ENCODE measurements at regions not wholly inside any gene's neighbourhood (a gene's known extent, or its start where the extent isn't known, plus 50 kb on each side); places are given as distances from the start of the nearest gene placed in this dataset.
A peak's percentile ranks its signal among the peaks of the same experiment; 100 is the strongest.

DNA sequence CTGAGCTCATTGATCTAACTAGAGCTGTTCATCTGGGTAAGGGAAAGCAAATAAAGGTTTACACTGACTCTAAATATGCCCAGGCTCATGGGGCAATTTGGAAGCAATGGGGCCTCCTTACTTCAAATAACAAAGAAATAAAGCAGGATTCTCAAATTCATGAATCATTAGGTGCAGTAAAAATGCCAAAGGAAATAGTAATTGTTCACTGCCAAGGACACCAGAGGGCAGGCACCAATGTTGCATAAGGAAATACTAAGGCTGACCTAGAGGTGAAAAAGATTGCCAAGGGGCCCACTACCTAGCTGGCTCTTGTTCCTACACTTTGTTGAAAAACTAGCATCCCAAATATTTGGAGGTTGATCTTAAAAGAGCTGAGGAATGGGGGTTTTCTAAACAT, 1686.7 kb upstream of the MIR17HG start:
- no peak for DNase-seq

GRCh38 chr13:89673789-89674311, 1673.6 kb upstream of the MIR17HG start:
- no peak for DNase-seq

DNA sequence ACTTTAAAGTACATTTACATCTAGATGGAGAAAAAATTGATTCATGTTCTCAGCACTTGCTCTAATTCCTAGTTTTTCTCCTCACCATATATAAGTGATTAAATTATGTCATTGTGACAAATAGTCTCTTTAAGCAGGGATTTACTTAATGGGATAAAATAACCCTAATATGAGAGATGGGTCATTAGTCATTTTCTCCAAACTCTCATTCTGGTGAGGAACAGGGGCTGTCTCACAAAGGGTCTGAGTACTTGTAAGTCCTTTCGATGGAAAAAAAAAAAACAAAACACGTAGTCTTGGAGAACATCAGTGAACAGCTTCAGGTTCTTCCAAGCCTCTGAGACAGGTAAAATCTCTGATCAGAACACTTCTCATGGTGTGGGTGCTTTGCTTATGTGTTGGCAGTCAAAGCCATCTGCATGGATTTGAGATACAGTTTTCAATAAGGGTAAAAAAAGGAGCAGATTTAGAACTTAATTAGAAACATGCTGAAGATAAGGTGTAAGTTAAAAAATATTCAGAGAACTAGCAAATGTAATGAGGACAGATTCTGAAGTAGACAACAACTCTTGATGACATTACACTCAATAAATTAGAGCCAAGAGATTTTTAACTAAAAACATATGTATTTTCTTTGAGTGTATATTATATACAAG, 1668.9 kb upstream of the MIR17HG start:
- DNase-seq = no peak

GRCh38 chr13:89684896-89685295, 1662.6 kb upstream of the MIR17HG start:
- no peak for DNase-seq

DNA sequence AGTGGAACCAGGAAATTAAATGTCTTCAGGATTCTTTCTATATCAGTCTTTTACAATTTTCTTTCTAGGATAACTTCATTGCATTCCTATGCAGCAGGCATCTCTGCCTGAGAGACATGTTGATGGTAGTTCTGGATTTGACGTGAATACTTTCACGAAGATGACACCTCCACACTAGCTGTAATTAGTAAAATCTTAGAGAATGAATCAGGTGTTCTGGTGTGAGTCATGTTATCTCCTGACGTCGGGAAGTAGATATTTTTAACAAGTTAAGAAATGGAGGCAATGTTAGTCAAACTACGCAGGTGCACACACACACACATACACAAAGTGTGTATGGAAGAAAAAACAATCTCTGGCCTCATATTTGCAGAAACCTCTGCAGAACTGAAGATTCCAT, 1661.3 kb upstream of the MIR17HG start:
- DNase-seq = no peak

- peak; percentile 9 for DNase-seq
Observed at GRCh38 chr13:89687066-89687465, 1660.4 kb upstream of the MIR17HG start.

DNA sequence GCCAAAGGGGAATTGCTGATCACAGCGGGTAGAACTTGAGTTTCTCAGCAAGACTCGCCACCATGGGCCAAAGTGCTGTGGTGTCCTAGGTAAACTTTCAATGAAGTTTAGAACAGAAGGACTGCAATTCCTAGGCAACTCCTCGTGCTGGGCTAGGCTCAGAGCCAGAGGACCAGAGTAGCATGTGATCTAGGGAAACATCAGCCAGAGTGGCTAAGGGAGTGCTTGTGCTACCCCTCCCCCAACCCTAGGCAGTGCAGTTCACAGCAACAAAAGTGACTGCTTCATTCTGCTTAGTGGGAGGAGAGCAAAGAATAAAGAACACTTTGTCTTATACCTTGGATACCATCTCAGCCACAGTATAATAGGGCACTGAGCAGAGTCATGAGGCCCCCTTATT, 1658.6 kb upstream of the MIR17HG start:
- DNase-seq = no peak

GRCh38 chr13:89694451-89694850, 1653.0 kb upstream of the MIR17HG start:
- no peak for DNase-seq

DNA sequence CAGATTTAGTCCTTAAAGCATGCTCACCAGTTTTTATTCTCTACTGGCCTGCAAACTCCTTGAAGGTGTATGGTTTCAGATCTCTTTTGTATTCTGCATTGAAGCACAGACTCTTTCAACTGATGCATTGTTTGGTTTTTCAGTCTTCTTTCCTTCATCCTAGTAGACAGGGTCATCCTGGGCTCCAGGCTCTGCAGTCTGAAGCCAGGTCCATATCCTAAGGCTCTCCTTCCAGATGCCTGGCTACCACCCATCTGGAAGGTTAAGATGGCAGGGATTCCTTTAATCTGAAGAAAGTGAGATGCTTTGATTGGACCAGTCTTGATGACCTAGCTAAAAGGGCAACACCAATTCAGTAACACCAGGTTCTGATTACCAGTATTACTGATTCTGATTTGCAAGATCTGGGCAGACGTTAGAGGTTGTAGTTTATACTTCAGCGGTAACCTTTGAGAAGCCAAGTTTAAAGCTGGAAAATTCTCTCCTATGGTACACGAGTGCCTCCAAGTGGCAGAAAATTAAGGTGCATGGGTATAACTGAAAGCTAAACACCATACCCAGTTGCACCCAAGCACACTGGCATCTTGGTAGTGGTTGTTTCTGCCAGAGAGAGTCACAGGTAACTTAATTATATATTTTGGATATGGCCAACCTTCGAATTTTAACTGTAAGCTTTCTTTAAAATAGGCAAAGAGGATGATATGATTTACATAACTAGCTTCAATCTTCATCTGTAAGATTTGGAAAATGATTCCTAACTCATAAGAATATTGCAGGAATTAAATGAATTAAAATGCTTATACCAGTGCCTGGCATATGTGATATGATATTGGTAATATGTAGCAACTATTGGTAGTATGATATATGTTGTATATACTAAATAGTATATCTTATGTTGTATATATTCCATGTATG, 1651.9 kb upstream of the MIR17HG start:
- DNase-seq = peak; percentile 24

DNA sequence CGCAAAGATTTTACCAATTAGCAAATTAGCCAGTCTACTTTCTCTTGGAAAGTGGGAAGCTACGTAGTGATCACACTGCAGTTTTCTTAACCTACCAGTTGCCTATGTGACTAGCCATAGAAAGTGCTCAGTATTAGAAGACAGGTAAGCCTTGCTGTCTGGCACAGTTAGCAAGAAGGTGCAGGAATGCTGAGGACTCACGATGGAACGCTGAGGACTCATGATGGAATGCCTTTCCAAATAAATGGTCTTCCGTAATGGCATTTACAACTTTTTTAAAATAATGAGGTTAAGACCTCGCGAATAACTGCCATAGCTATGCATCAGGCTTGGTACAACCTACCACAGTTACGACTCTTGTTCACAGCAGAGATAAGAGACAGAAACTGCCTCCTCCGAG, 1645.6 kb upstream of the MIR17HG start:
- DNase-seq = no peak

GRCh38 chr13:89704040-89704439, 1643.4 kb upstream of the MIR17HG start:
- no peak for DNase-seq

DNA sequence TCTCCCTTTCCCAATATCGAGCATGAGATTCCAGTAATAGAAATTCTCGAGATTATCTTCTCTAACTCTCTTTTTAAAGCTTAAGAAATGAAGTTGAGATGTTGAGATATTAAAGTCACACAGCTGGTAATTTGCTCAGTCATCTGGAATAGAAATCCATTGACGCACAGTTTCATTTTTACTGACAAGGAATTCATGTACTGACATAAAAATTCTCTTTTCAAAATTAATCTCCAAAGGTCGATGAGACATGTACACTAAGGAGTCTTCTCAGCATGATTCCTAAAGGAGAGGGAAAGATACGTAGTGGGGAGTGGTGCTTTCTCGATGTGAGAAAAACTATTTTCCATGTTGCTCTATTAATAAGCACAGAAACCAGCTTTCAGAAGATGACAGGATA, 1639.5 kb upstream of the MIR17HG start:
- DNase-seq = no peak

DNA sequence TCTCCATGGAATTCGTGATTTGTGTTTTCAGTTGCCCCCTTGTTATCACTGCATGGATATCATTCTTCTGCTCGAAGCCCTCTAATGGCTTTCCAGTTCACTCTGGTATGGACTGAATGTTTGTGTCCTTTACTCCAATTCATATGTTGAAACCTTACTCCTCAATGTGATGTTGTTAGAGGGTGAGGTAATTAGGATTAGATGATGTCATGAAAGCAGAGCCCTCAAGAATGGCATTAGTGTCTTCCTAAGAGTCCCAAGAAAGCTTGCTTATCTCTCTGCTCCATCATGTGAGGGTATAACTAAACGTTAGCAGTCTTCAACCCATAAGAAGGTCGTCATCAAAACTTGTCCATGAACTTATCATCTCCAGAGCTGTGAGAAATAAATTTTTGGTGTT, 1626.3 kb upstream of the MIR17HG start:
- no peak for DNase-seq

- no peak for DNase-seq
Observed at GRCh38 chr13:89726690-89727435, 1620.6 kb upstream of the MIR17HG start.

DNA sequence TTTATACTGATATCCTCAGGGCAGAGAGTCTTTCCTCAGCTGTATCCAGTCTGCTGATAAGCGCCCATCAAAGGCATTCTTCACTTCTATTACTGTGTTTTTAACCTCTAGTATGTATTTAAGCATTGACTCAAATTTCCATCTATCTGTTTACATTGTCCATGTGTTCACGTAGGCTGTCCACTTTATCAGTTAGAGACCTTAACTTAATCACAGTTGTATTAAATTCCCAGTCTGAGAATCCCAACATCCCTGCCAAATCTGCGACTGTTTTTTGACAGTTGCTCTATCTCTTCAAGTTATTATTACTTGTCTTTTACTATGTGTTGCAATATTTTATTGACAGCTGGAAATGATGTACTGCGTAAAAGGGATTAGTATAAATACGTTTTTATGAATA, 1613.7 kb upstream of the MIR17HG start:
- no peak for DNase-seq

- DNase-seq = no peak
Observed at GRCh38 chr13:89737051-89737450, 1610.4 kb upstream of the MIR17HG start.

DNA sequence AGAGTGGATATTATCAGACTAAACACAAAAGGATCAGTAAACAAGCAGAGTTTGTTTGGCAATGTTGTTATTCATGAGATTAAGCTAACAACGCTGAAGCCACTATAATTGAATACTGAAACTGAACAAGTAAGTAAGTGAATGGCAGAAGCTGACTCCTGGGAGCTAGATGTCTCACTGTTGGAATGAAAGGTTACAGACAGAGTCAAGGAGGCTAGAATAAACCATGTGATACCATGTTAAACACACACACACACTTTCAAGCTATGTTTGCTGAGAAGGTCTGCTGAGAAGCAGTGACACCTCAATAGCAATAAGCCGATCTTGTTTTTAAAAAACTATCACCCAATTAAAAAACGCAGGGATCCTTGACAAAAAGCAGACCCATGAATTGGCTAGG, 1609.4 kb upstream of the MIR17HG start:
- no peak for DNase-seq

- DNase-seq = no peak
Observed at GRCh38 chr13:89740994-89741685, 1606.3 kb upstream of the MIR17HG start.

DNA sequence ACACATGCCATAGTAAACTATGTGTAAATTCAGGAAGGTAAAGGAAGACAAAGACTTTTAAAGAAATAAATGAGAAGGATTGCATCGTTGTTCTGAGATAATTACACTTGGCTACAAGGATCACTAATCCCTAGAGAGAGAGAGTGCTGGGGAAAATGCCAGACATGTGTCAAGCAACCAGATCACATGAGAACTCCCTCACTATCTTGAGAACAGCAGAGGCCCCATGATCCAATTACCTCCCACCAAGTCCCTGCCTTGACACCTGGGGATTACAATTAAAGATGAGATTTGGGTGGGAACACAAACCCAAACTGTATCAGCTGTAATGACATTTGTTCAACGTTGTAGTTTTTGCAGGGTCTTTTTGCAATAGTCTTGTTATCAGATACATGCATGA, 1600.9 kb upstream of the MIR17HG start:
- no peak for DNase-seq

DNA sequence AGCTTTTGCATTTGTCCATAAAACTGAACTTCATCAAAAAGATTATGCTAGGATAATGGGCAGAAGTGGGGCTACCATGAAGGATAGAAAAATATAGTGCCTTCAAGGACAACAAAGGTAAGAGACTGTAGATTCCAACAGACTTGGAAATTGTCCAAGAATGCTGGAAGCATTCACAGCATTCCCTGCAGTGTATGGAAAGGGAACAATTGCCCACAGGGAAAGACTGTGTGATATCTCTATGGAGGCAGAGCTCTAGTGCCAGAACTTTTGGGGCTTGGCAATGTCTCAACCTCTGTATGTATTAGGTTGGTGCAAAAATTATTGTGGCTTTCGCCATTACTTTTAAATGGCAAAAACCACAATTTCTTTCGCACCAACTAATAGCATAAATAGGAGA, 1598.8 kb upstream of the MIR17HG start:
- no peak for DNase-seq

- DNase-seq = no peak
Observed at GRCh38 chr13:89749888-89750287, 1597.6 kb upstream of the MIR17HG start.

DNA sequence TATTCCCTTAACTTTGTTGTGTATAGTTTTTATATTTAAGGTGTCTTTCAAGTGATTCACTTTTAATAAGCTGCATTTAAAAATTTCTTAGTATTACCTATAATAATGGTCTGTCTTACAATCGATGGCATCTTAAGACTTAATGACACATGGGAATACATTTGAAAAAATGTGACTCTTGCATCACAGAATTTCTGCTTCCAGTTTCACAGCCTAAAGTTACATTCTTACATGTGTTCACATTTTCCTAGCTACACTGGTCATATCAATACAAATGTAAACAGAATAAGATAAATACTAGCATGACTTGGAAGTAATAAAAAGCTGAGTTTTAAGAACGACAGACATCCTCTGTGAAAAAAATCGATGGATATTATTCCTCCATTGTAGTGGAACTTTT, 1597.1 kb upstream of the MIR17HG start:
- DNase-seq = no peak

DNA sequence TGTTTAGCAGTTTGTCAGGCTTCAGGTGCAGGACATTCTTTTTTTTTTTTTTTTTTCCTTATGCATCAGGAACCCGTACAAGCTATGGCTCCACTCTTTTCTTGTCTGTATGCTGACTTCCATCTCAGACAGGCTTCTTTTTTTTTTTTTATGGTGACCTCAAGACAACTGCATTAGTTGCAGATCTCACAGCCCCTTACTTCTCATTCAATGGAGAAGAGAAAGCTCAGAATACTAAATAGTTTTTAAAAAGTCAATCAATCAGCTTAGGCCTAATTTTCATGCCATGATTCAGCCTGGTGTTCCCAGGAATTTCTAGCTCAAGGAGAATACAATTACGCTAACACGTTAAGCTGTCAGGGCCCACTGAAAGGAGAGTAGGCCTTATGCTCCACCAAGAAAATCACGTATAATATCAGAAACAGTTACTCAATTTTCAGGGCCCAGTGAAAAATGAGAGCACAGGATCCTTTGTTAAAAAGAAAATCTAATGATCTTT, 1596.0 kb upstream of the MIR17HG start:
- no peak for DNase-seq

Measured in MV-4-11 (cell line).